A673 (cell line): ENCODE measurements at regions not wholly inside any gene's neighbourhood (a gene's known extent, or its start where the extent isn't known, plus 50 kb on each side); places are given as distances from the start of the nearest gene placed in this dataset.

ENCODE experiments used
- EZH2 ChIP-seq: fragments of 200-600 bp; sonication (generic); IDR thresholded peaks from 2 replicates; pipeline ENCODE4 v1.6.1; 2017; ENCODE audit warnings: borderline replicate concordance, low read depth, mild to moderate bottlenecking, mixed read lengths, antibody characterized with exemption, low read length; ENCODE audit not compliant: poor library complexity, severe bottlenecking
- TF ChIP-seq, protein P1 (sequence below): fragments of 300-800, 200-600 bp; sonication (generic); conservative IDR thresholded peaks from 2 replicates; pipeline ENCODE4 v1.5.1; 2017; ENCODE audit warnings: low read depth, mild to moderate bottlenecking, antibody characterized with exemption, low read length, moderate library complexity, mixed read lengths

DNA sequence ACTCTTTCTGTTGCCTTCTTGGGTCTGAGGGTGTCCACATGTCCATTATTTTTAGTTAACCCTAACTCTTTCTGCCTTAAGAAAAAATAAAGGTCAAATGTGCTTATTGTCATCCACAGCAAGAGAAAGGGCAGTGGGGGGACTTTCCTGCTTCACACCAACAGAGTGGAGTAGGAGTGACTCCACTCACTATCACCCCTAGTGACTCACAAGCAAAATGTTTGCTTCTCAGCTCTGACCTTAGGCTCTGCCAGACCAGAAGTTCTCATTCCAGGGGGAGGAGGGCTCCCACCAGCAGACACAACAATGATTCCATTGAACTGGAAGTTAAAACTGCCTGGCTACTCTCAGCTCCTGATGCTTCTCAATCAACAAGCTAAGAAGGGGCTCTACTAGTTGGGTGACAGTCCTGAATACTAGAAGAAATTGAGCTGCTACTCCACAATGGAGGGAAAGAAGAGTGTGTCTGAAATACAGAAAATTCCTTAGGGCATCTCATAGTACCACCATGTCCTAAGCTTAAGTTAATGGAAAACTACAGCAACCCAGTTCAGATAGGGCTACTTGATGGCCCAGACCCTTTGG, 83.9 kb upstream of the AFDN start:
- TF ChIP-seq, protein P1, sequence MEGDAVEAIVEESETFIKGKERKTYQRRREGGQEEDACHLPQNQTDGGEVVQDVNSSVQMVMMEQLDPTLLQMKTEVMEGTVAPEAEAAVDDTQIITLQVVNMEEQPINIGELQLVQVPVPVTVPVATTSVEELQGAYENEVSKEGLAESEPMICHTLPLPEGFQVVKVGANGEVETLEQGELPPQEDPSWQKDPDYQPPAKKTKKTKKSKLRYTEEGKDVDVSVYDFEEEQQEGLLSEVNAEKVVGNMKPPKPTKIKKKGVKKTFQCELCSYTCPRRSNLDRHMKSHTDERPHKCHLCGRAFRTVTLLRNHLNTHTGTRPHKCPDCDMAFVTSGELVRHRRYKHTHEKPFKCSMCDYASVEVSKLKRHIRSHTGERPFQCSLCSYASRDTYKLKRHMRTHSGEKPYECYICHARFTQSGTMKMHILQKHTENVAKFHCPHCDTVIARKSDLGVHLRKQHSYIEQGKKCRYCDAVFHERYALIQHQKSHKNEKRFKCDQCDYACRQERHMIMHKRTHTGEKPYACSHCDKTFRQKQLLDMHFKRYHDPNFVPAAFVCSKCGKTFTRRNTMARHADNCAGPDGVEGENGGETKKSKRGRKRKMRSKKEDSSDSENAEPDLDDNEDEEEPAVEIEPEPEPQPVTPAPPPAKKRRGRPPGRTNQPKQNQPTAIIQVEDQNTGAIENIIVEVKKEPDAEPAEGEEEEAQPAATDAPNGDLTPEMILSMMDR: no peak
- no peak for TF ChIP-seq EZH2
